HepG2 (cell line): ENCODE measurements at regions not wholly inside any gene's neighbourhood (a gene's known extent, or its start where the extent isn't known, plus 50 kb on each side); places are given as distances from the start of the nearest gene placed in this dataset.

Experiments
- HMGA1 ChIP-seq: sonication (generic); formaldehyde crosslinking; conservative IDR thresholded peaks from 2 replicates; pipeline ENCODE4 v1.4.0; 2020; ENCODE audit warnings: missing genetic modification reagents
- KLF12 ChIP-seq: sonication (generic); formaldehyde crosslinking; IDR thresholded peaks from 2 replicates; pipeline ENCODE4 v1.4.0; 2020; ENCODE audit warnings: missing genetic modification reagents, borderline replicate concordance
- MAFG ChIP-seq: sonication (generic); formaldehyde crosslinking; IDR thresholded peaks from 2 replicates; pipeline ENCODE4 v1.5.1; 2020; ENCODE audit warnings: mild to moderate bottlenecking, missing genetic modification reagents
- RBM22 ChIP-seq: fragments of 200-400 bp; formaldehyde crosslinking; optimal IDR thresholded peaks from 2 replicates; pipeline ENCODE3; 2017; ENCODE audit warnings: mild to moderate bottlenecking, low read length, moderate library complexity
- SAP130 ChIP-seq: IDR thresholded peaks from 2 replicates; pipeline ENCODE4 v1.6.1; 2016; ENCODE audit warnings: low read depth
- SMAD9 ChIP-seq: sonication (generic); formaldehyde crosslinking; IDR thresholded peaks from 2 replicates; pipeline ENCODE4 v1.5.1; 2020; ENCODE audit warnings: mild to moderate bottlenecking, missing genetic modification reagents
- SSRP1 ChIP-seq: IDR thresholded peaks from 2 replicates; pipeline ENCODE4 v1.6.1; 2016; ENCODE audit warnings: control low read depth
- ZFP41 ChIP-seq: sonication (generic); formaldehyde crosslinking; IDR thresholded peaks from 2 replicates; pipeline ENCODE4 v1.4.0; 2020; ENCODE audit warnings: mild to moderate bottlenecking, missing genetic modification reagents, borderline replicate concordance
- ZNF260 ChIP-seq: sonication (generic); formaldehyde crosslinking; IDR thresholded peaks from 2 replicates; pipeline ENCODE4 v1.4.0; 2020; ENCODE audit warnings: missing genetic modification reagents, low read depth, mild to moderate bottlenecking, borderline replicate concordance
- ZNF44 ChIP-seq: sonication (generic); formaldehyde crosslinking; IDR thresholded peaks from 2 replicates; pipeline ENCODE4 v1.5.1; 2020; ENCODE audit warnings: mild to moderate bottlenecking, missing genetic modification reagents
- ZNF451 ChIP-seq: sonication (generic); formaldehyde crosslinking; IDR thresholded peaks from 2 replicates; pipeline ENCODE4 v1.5.0; 2020; ENCODE audit warnings: mild to moderate bottlenecking, missing genetic modification reagents
- ZNF577 ChIP-seq: sonication (generic); formaldehyde crosslinking; IDR thresholded peaks from 2 replicates; pipeline ENCODE4 v1.4.0; 2020; ENCODE audit warnings: mild to moderate bottlenecking, low read depth, missing genetic modification reagents, borderline replicate concordance
- ZNF660 ChIP-seq: sonication (generic); formaldehyde crosslinking; IDR thresholded peaks from 2 replicates; pipeline ENCODE4 v1.5.1; 2020; ENCODE audit warnings: mild to moderate bottlenecking, low read depth, missing genetic modification reagents, borderline replicate concordance
- ZNF713 ChIP-seq: sonication (generic); formaldehyde crosslinking; IDR thresholded peaks from 2 replicates; pipeline ENCODE4 v1.4.0; 2020; ENCODE audit warnings: mild to moderate bottlenecking, missing genetic modification reagents
- ZNF761 ChIP-seq: sonication (generic); formaldehyde crosslinking; conservative IDR thresholded peaks from 2 replicates; pipeline ENCODE4 v1.4.0; 2020; ENCODE audit warnings: mild to moderate bottlenecking, missing genetic modification reagents
- TF ChIP-seq, protein P1 (sequence below): sonication (generic); formaldehyde crosslinking; IDR thresholded peaks from 2 replicates; pipeline ENCODE4 v1.4.0; 2020; ENCODE audit warnings: mild to moderate bottlenecking, missing genetic modification reagents
- TF ChIP-seq, protein P2 (sequence below): sonication (generic); formaldehyde crosslinking; IDR thresholded peaks from 2 replicates; pipeline ENCODE4 v1.4.0; 2020; ENCODE audit warnings: missing genetic modification reagents
- TF ChIP-seq, protein P3 (sequence below): sonication (generic); formaldehyde crosslinking; IDR thresholded peaks from 2 replicates; pipeline ENCODE4 v1.4.0; 2020; ENCODE audit warnings: missing genetic modification reagents
- TF ChIP-seq, protein P4 (sequence below): sonication (generic); formaldehyde crosslinking; IDR thresholded peaks from 2 replicates; pipeline ENCODE4 v1.5.1; 2020; ENCODE audit warnings: mild to moderate bottlenecking, missing genetic modification reagents, moderate library complexity

DNA sequence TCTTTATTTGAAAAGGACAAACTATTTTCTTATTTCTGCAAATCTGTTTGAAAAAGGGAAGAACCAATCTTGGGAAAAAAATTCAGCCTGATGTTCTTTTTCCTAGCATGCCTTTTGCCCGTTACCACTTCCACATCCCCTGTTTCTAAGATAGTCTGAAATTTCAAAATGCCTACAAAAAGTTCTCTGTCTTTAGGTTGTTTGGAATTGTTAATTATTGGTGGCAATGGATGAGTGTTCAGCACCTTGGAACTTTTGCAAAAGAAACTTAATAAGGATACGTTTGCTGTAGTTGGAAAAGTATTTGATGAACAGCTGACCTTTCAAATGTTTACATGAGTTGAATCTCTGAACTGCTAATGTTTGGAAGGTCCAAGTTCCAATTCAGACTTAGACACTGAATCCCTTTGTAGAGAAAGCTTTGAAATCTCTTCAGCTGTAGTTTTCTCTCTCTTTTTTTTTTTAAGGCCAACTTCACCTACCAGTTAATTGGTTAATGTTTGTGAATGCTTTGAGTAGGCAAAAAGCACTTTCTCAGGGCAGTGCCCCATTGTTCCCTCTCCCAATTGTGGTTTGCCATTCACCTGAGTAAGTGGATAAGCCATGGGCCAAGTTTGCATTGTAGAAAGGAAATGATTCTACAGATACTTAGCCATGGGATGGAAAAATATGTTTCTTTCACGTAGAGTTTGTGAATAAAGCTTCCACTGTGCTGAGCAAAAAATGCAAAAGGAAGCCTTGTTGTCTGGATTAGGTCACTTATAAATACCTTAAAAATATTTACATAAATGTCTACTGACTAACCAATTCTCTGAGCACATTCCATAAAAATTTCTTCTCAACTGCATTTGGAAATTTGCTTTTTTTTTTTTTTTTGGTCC, 156.4 kb upstream of the ELL2 start (continued):
- TF ChIP-seq, protein P1, sequence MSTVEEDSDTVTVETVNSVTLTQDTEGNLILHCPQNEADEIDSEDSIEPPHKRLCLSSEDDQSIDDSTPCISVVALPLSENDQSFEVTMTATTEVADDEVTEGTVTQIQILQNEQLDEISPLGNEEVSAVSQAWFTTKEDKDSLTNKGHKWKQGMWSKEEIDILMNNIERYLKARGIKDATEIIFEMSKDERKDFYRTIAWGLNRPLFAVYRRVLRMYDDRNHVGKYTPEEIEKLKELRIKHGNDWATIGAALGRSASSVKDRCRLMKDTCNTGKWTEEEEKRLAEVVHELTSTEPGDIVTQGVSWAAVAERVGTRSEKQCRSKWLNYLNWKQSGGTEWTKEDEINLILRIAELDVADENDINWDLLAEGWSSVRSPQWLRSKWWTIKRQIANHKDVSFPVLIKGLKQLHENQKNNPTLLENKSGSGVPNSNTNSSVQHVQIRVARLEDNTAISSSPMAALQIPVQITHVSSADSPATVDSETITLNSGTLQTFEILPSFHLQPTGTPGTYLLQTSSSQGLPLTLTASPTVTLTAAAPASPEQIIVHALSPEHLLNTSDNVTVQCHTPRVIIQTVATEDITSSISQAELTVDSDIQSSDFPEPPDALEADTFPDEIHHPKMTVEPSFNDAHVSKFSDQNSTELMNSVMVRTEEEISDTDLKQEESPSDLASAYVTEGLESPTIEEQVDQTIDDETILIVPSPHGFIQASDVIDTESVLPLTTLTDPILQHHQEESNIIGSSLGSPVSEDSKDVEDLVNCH (CRISPR knock-in tag), result no peak
- no peak for TF ChIP-seq RBM22
- TF ChIP-seq, protein P2, sequence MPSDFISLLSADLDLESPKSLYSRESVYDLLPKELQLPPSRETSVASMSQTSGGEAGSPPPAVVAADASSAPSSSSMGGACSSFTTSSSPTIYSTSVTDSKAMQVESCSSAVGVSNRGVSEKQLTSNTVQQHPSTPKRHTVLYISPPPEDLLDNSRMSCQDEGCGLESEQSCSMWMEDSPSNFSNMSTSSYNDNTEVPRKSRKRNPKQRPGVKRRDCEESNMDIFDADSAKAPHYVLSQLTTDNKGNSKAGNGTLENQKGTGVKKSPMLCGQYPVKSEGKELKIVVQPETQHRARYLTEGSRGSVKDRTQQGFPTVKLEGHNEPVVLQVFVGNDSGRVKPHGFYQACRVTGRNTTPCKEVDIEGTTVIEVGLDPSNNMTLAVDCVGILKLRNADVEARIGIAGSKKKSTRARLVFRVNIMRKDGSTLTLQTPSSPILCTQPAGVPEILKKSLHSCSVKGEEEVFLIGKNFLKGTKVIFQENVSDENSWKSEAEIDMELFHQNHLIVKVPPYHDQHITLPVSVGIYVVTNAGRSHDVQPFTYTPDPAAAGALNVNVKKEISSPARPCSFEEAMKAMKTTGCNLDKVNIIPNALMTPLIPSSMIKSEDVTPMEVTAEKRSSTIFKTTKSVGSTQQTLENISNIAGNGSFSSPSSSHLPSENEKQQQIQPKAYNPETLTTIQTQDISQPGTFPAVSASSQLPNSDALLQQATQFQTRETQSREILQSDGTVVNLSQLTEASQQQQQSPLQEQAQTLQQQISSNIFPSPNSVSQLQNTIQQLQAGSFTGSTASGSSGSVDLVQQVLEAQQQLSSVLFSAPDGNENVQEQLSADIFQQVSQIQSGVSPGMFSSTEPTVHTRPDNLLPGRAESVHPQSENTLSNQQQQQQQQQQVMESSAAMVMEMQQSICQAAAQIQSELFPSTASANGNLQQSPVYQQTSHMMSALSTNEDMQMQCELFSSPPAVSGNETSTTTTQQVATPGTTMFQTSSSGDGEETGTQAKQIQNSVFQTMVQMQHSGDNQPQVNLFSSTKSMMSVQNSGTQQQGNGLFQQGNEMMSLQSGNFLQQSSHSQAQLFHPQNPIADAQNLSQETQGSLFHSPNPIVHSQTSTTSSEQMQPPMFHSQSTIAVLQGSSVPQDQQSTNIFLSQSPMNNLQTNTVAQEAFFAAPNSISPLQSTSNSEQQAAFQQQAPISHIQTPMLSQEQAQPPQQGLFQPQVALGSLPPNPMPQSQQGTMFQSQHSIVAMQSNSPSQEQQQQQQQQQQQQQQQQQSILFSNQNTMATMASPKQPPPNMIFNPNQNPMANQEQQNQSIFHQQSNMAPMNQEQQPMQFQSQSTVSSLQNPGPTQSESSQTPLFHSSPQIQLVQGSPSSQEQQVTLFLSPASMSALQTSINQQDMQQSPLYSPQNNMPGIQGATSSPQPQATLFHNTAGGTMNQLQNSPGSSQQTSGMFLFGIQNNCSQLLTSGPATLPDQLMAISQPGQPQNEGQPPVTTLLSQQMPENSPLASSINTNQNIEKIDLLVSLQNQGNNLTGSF (CRISPR knock-in tag), result no peak
- TF ChIP-seq ZNF577 (CRISPR knock-in tag), result no peak
- no peak for TF ChIP-seq SSRP1 (CRISPR knock-in tag)
- TF ChIP-seq SMAD9 (CRISPR knock-in tag), result no peak
- TF ChIP-seq ZNF451 (CRISPR knock-in tag), result no peak
- TF ChIP-seq SAP130 (CRISPR knock-in tag), result peak; percentile 72
- no peak for TF ChIP-seq ZNF260 (CRISPR knock-in tag)
- TF ChIP-seq, protein P3, sequence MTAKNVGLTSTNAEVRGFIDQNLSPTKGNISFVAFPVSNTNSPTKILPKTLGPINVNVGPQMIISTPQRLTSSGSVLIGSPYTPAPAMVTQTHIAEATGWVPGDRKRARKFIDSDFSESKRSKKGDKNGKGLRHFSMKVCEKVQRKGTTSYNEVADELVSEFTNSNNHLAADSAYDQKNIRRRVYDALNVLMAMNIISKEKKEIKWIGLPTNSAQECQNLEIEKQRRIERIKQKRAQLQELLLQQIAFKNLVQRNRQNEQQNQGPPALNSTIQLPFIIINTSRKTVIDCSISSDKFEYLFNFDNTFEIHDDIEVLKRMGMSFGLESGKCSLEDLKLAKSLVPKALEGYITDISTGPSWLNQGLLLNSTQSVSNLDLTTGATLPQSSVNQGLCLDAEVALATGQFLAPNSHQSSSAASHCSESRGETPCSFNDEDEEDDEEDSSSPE, result no peak
- no peak for TF ChIP-seq ZFP41
- no peak for TF ChIP-seq ZNF761
- no peak for TF ChIP-seq MAFG (CRISPR knock-in tag)
- TF ChIP-seq HMGA1, result no peak
- TF ChIP-seq, protein P4, sequence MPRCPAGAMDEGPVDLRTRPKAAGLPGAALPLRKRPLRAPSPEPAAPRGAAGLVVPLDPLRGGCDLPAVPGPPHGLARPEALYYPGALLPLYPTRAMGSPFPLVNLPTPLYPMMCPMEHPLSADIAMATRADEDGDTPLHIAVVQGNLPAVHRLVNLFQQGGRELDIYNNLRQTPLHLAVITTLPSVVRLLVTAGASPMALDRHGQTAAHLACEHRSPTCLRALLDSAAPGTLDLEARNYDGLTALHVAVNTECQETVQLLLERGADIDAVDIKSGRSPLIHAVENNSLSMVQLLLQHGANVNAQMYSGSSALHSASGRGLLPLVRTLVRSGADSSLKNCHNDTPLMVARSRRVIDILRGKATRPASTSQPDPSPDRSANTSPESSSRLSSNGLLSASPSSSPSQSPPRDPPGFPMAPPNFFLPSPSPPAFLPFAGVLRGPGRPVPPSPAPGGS, result no peak
- TF ChIP-seq ZNF44 (CRISPR knock-in tag), result no peak
- TF ChIP-seq ZNF713 (CRISPR knock-in tag), result no peak
- TF ChIP-seq KLF12, result peak; percentile 36; the same call in 1 of the 2 replicates
- TF ChIP-seq ZNF660 (CRISPR knock-in tag), result no peak
